ENCODE measurements at regions not wholly inside any gene's neighbourhood (a gene's known extent, or its start where the extent isn't known, plus 50 kb on each side); places are given as distances from the start of the nearest gene placed in this dataset.

- no peak for TF ChIP-seq CTCF (IDR thresholded peaks at IDR 0.05; ENCODE audit: unreplicated experiment)
- Mint-ChIP-seq H3K9me3 (ENCODE audit: unreplicated experiment) (peaks cover 14% of the 10 kb centered on the region), H3K4me1 (ENCODE audit: insufficient read depth, unreplicated experiment) (peaks cover 11% of the 10 kb centered on the region), H3K36me3 (ENCODE audit: insufficient read depth, unreplicated experiment) (no peaks in the 10 kb centered on the region), H3K27ac (ENCODE audit: low read depth, unreplicated experiment) (peak overlapping the region; percentile 65), H3K27me3 (ENCODE audit: insufficient read depth, unreplicated experiment) (no peaks in the 10 kb centered on the region), H3K4me3 (ENCODE audit: unreplicated experiment) (no peak overlapping the region)
- POLR2A ChIA-PET = interaction anchor here (1.2 kb wide), 1 partner anchor 15 kb away, joined by 3 read pairs; no protein-coding TSS in a partner anchor
- no peak for DNase-seq (ENCODE audit: unreplicated experiment)
- CTCF ChIA-PET = interaction anchor here (0.6 to 1.2 kb wide), 4 partner anchors 18 to 1825 kb away, joined by 3 read pairs; no protein-coding TSS in a partner anchor
- no TSS peak for BruUV-seq (replicated peaks)
- intact Hi-C loops (cut with micrococcal nuclease) = no loop called here
Measured at GRCh38 chr16:51312363-51313150, 161.5 kb upstream of the SALL1 start.

GRCh38 chr16:51310159-51310558, 159.1 kb upstream of the SALL1 start:
- Mint-ChIP-seq H3K27ac (ENCODE audit: low read depth, unreplicated experiment) (no peak overlapping the region), H3K4me3 (ENCODE audit: unreplicated experiment) (no peak overlapping the region), H3K36me3 (ENCODE audit: insufficient read depth, unreplicated experiment) (no peaks in the 10 kb centered on the region), H3K27me3 (ENCODE audit: insufficient read depth, unreplicated experiment) (no peaks in the 10 kb centered on the region), H3K4me1 (ENCODE audit: insufficient read depth, unreplicated experiment) (peaks cover 6% of the 10 kb centered on the region), H3K9me3 (ENCODE audit: unreplicated experiment) (peaks cover 14% of the 10 kb centered on the region)
- TF ChIP-seq CTCF (IDR thresholded peaks at IDR 0.05; ENCODE audit: unreplicated experiment) = no peak
- BruUV-seq (replicated peaks) = no TSS peak
- ChIA-PET CTCF (no interaction called here), POLR2A (interaction anchor here (0.7 kb wide), 1 partner anchor 19 kb away, joined by 3 read pairs; no protein-coding TSS in a partner anchor)
- intact Hi-C loops (cut with micrococcal nuclease) = no loop called here
- no peak for DNase-seq (ENCODE audit: unreplicated experiment)

- Mint-ChIP-seq H3K9me3 (ENCODE audit: unreplicated experiment) (no peaks in the 10 kb centered on the region), H3K27ac (ENCODE audit: low read depth, unreplicated experiment) (no peak overlapping the region), H3K4me1 (ENCODE audit: insufficient read depth, unreplicated experiment) (no peaks in the 10 kb centered on the region), H3K36me3 (ENCODE audit: insufficient read depth, unreplicated experiment) (no peaks in the 10 kb centered on the region), H3K4me3 (ENCODE audit: unreplicated experiment) (no peak overlapping the region), H3K27me3 (ENCODE audit: insufficient read depth, unreplicated experiment) (no peaks in the 10 kb centered on the region)
- no TSS peak for BruUV-seq (replicated peaks)
- TF ChIP-seq CTCF (IDR thresholded peaks at IDR 0.05; ENCODE audit: unreplicated experiment) = no peak
- CTCF ChIA-PET = no interaction called here
- POLR2A ChIA-PET = no interaction called here
- intact Hi-C loops (cut with micrococcal nuclease) = no loop called here
- DNase-seq (ENCODE audit: unreplicated experiment) = no peak
Measured at GRCh38 chr16:51306886-51307595, 156.0 kb upstream of the SALL1 start.

- BruUV-seq (replicated peaks) = no TSS peak
- CTCF ChIA-PET = interaction anchor here (0.6 to 0.7 kb wide), 3 partner anchors 17 to 475 kb away, joined by 3 to 4 read pairs (median 3); no protein-coding TSS in a partner anchor
- Mint-ChIP-seq H3K27ac (ENCODE audit: low read depth, unreplicated experiment) (no peak overlapping the region), H3K27me3 (ENCODE audit: insufficient read depth, unreplicated experiment) (no peaks in the 10 kb centered on the region), H3K4me1 (ENCODE audit: insufficient read depth, unreplicated experiment) (no peaks in the 10 kb centered on the region), H3K36me3 (ENCODE audit: insufficient read depth, unreplicated experiment) (no peaks in the 10 kb centered on the region), H3K4me3 (ENCODE audit: unreplicated experiment) (no peak overlapping the region), H3K9me3 (ENCODE audit: unreplicated experiment) (no peaks in the 10 kb centered on the region)
- no peak for TF ChIP-seq CTCF (IDR thresholded peaks at IDR 0.05; ENCODE audit: unreplicated experiment)
- POLR2A ChIA-PET = no interaction called here
- intact Hi-C loops (cut with micrococcal nuclease) = no loop called here
- DNase-seq (ENCODE audit: unreplicated experiment) = no peak
Measured at GRCh38 chr16:51306116-51306515, 155.0 kb upstream of the SALL1 start.
